Stimulated activated naive CD4-positive, alpha-beta T cell (primary cell): ENCODE measurements at regions not wholly inside any gene's neighbourhood (a gene's known extent, or its start where the extent isn't known, plus 50 kb on each side); places are given as distances from the start of the nearest gene placed in this dataset.

Source experiments
- DNase-seq, 6 experiments: peaks; one replicate each; lab custom pipeline; 2025; lab: John Stamatoyannopoulos, UW

DNA sequence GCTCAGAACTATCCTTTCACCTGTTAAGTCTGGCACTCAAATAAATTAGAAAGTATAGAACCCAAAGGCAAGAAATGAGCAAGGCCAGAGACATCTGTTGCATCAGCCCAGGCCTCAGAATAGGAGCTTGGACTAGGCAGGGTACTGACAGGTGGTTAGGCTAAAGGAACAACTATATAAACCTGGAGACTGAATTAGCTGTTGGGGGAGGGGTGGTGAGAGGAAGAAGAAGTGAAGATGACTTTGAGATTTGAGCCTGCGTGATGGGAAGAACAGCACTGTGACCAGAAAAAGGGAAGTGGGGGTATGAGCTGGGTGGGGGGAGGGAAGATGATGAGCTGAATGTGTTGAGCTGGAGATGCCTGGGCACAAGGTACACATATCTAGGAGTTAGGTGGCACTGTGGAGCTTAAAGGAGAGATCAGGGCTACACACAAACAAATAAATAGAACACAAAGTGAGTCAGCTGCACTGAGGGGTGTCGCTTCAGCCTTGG is 244.7 kb downstream of the PTEN start:
- no peak for DNase-seq

DNA sequence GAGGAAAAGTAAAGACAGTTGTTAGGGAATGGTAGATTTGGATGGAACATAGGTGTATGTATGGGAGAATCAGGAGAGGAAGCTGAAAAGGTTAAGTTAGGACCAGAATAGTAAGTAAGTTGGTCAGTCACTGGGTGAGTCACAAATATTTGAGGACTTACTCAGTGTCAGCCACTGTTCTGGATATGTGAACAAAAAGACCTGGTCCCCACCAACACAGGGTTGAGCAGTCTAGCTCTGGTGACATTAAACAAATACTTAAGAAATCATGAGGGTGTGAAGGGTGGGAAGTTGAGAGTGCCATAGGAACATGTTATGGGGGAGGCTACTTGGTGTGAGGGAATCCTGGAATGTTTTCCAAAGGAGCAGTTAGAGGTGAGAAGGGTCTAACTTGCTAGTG is 246.9 kb downstream of the PTEN start:
- no peak for DNase-seq

DNA sequence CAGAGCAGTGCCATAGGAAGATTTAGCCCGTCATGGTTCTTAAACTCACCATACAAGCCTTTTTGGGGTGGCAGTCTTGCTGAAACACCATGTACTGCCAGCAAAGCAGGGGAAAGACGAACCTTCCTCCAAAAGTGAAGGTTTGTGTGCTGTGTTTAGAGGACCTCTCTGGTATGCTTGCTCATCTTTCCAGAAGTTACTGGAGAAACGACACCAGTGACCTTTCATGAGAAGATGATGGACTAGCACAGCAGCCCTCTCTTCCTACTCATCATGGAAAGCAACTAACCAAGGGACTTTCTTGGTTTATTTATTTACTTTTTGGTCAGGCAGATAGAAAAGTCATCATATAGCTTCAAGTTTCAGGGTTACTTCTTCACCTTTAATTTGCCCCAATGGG is 247.4 kb downstream of the PTEN start:
- no peak for DNase-seq

DNA sequence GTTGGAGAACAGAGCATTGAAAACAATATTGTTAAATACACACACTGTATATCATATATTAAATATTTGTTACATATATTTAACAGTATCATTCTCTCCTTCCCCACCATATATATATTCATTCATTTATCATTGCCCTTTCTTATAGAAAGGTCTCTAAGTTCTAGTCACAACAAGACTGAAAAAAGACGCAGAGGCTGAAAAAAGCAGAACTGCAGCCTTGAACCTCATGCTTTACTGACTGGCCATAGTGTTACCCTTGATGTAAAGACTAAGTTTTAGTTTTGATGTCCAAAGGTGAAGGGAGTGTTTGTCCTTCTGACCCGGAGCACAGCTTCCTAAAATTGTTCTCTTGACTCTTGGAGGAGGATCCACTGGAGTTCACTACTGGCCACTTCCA is 247.9 kb downstream of the PTEN start:
- no peak for DNase-seq

DNA sequence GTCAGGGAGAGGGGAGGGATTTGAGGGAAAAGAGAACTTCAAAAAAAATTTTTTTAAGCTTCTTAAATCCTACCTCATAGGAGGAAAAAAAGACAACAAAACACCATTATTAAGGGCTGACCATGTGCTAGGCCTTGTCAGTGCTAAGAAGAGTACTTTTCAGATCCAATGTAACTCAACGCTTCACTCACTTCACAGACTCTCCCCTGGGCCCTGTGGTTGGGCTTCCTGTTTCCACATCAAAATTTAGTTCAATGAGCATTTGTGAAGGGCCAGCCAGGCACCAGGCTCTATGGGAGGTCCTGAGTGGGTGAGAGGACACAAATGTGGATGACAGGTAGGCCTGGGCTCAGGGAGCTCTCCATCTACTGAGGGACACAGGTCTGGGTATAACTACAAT is 249.8 kb downstream of the PTEN start:
- DNase-seq: no peak

DNA sequence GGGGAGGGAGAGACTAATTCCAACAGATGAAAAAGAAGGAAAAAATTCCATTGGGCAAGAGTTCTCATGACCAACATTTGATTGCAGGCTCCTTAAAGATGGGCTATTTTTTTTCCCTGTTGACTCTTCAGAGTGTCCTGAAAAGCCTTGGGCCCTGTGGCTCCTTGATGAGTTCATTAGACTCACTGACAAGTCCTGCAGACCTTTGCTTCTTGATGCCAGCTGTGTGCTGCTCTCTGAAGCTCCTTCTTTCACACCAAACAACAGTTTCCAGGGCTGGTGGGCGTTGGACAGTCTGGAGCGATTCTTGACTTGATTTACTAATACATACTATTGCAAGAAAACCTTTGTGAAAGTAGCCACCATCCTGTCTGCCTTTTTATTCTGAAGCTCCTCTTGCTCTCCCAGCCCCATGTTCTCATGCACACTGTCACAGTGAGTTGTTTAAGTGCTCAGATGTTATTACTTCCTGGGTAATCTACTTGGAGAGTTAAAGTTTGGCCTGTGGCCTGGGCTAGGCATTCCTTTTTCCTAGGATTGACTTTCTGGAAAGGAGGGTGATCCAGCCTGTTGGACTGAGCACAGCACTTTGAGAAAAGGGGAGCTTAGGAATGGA is 250.3 kb downstream of the PTEN start:
- no peak for DNase-seq

DNA sequence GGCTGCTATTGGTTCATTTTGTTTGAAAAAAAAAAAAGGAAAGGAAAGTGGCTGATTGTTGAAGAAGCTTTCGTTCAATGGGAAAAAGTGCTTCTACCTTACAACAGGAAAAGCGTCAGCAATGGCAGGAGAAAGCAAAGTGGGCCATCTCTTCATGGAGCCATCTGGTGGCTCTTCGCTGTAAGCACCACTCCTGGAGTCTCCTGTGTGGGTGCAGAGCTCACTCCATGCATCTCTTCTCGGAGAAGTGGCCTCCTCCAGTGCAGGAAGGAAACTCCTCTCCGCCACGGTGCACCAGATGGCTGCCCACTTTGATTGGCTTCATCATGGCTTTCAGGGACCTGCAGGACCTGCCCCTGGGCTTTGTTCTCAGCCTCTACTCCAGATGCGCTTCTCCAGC is 250.9 kb downstream of the PTEN start:
- peak in 4 of 6 experiments; percentile 3 to 25 (median 11) for DNase-seq

DNA sequence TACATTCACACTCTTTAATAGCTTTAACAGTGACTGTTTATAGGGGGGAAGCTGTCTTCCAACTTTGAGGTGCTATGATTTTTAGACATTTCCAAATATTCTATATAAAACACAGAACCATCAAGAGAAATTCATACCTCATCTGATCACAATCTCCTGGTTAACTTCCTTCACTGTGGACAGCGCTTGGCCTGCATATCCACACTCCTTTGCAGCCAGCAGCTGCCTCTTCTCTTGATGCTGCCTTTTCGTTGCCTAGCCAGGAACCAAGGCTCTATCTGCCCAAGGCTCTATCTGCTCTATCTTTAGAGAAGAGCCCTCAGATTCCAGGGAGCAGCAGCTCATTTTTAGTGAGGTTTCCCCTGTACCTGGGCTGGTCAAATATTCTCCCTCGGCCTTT is 252.0 kb downstream of the PTEN start:
- no peak for DNase-seq

DNA sequence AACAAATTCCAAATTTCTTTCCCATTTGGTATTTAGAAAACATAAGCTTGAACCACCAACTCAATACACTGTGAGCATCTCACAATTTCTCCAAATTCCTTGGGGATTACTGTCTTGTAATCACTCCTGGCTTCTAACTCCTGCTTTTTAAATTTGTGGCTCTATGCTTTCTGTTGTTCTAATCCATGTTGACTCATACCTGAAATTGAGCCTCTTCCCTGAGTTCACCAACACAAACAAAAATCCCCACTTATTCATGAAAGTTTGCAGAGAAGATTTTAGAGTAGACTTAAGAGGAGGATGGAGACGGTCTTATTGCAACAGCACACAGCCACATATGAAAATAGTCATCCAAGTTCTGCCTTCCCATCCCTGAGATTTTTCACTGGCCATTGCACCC is 252.5 kb downstream of the PTEN start:
- no peak for DNase-seq

DNA sequence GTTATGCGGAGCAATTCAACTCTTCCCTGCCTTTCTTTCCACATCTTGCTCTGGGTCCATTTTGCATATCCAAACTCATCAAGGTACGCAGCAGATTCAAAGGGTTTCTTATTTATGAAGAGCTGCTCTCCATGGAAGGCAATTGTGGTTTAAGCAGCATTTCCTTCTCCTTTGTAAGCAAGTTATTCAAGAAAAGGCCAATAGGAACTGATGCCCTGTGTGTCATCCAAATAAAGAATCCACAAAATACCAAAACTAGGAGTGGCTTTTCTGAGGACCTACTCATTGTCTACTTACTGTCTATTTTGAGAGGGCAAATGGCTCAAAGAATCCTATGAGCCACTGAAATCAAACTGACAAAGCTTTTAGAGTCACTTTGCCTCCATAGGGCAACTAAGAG is 253.1 kb downstream of the PTEN start:
- no peak for DNase-seq

DNA sequence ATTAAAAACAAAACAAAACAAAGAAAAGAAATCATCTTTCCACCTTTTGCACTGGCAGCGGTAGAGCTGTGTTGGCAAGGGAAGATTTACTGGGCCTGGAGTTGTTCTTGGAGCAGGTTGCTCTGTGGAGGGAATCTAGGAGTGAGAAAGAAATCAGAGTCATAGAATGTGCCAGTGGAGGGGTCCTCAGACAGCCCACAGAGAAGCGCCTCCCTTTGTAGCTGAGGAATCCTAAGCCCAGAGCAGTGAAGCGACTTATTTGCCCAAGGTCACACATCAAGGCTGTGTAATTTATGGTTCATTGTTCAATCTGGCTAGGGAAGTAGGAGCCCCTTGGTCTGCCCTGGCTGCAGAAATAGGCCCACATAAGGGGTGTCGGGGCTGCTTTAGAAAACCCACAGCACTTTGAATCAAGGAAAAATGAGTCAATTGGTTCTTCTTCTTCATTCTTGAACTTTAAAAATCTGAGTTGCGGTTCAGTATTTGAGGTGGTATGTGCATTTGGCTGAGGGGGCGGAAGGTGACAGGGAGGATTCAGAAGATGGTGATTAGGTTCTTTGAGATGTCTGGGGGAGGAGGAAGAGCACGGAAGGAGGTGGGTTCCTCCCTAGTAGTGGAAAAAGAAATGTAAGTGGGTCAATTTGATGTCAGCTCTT is 253.7 kb downstream of the PTEN start:
- peak in 1 of 6 experiments; percentile 10 for DNase-seq

DNA sequence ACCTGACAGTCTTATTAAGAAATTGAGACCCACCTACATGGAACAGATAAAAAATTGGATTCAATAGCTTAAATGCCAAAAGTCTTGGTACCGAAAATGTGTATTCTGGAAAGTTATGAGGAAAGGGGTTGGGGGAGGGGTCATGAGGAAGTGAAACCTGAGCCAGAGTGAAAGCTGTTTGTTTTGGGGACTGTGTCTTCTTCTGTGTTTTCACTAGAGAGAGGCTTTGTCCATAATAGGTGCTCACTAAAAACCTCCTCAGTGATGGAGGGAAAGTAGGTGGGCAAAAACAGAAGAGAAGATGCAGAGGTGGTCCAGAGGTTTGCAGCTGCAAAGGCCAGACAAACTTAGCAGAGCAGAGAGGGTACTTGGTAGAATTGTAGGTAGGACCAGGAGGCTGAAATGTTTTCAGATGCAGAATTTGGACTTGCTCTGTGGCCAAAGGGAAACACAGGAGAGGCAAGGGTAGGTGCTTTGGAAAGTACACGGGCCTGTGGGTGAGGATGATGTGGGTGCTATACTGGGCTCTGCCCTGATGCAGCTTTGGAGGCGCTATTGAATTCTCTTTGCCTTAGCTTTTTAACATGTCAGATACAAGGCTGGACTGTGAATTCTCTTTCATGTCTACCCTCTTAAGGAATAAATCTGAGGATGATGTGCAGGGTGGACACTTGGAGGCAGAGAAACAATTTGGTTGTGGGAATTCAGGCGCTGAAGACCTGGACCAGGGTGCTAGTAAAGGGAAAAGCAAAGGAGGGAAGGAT is 254.6 kb downstream of the PTEN start:
- no peak for DNase-seq

DNA sequence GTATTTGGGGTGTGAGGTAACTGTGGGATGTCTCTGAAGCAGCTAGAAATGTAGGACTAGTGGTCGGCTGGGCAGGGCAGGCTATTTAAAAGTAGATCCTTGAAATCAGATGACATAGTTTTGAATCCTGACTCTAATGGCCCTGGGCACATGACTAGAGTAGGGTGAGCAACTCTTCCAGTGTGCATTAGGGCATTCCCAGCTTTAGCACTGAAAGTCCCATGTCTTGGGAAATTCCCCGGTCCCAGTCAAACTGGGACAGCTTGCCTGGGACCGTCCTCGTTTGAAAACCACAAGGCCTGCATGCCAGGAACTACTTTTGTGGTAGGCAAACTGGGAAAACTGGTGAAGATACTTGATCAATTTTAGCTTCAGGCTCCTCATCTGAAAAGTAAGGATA is 255.3 kb downstream of the PTEN start:
- DNase-seq: no peak

DNA sequence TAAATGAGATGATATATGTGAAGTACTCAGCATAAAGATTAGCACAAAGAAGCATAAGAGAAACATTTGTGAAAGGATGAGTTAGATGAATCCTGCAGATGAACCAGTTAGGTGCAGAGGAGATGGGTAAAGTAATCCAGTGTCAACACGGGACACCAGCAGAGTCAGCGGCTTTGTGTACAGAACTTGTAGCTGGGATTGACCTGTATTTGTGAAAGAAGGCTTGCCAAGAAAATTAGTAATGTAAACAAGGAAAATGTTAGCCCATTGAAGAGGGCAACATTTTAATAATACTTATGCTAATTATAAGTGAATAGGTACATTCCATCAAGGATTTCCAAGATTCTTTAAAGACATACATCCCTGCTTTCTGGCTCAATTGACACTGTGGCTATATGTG is 255.7 kb downstream of the PTEN start:
- DNase-seq: no peak

DNA sequence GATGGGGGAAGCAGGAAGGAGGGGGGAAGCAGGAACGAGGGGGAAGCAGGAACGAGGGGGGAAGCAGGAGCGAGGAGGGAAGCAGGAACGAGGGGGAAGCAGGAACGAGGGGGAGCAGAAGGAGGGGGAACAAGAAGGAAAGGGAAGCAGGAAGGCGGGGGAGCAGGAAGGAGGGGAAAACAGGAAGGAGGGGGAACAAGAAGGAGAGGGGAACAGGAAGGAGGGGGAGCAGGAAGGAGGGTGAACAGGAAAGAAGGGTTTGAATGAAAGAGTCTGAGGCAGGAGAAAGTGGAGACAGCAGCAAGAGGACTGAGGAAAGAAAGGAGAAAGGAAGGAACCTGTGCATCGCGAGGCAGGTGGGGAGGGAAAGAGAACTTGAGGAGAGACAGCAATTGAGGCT is 256.6 kb downstream of the PTEN start:
- DNase-seq: no peak

DNA sequence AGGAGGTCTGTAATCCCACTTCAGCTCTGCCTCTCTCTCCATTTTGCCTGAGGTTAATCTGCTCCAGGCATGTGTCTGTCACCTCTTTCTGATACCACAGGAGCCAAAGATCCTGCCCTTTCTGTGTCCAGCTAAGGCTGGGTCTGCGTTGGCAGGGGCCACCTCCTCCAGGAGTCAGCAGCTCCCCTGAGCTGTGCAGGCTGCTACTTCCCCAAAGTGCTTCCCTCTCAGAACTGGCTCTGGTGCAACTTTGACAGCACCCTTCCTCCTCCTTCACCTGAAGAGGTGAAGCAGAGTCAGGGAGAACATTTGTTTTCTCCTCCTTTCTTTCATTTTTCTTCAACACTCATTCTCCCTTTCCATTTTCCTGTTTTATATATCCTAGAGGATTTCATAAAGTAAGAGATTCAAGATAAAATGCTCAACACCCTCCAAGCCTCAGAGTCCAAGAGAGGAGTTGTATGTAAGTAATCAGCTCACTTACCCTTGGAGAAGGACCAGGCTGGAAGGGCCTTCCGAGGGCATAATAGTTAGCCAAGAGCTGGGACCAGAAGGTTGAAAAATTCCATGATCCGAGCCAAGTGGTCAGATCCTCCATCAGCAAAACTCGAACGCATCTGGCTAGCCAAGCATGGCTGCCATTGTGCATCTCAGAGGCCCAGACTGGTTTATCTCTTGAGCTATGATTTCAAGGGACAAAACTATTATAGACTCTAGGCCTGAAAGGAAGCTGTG is 257.3 kb downstream of the PTEN start:
- DNase-seq: no peak

DNA sequence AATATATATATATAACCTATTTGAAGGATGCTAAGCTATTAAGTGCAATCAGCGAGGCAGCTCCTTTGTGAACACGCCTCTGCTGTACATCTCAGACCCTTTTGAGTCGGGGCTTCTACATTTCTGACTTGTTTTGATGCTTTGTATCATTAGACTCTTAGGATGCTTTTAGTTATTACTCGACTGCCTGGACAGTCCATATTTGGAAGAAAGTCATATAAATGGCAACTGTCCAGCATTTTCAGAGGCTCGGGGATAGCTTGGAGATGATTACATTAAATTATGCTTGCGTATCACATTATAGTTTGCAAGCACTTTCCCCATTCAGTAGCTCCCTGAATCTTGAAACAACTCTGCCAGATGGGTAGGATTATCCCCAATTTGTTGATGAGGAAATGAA is 257.9 kb downstream of the PTEN start:
- no peak for DNase-seq

DNA sequence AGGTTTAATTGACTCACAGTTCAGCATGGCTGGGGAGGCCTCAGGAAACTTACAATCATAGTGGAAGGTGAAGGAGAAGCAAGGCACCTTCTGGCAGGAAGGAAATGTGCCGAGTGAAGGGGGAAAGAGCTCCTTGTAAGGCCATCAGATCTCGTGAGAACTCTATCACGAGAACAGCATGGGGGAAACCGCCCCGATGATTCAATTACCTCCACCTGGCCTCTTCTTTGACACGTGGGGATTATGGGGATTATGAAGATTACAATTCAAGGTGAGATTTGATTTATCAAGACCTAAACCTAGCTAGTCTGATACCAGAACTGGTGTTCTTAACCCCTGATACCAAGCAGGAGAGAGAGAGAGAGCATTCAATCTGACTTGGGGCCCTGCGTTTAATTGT is 258.7 kb downstream of the PTEN start:
- no peak for DNase-seq

DNA sequence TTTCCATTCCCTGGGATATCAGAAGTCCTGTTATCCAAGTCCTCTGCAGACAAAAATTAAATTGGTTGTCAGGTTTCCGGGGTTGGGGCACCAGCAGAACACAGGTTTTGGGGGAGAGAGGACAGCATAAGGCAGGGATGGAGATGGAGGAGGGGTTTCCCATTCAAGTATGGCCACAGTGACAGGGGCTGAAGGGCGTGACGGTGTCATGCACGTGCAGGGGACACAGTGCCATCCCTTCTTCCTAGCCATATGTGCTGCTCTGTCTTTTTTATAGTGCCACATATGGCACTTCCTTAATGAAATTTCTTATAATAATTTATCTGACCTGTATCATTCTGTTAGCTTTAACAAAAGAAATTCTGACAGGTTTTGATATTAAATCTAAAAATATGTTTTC is 259.2 kb downstream of the PTEN start:
- DNase-seq: no peak

DNA sequence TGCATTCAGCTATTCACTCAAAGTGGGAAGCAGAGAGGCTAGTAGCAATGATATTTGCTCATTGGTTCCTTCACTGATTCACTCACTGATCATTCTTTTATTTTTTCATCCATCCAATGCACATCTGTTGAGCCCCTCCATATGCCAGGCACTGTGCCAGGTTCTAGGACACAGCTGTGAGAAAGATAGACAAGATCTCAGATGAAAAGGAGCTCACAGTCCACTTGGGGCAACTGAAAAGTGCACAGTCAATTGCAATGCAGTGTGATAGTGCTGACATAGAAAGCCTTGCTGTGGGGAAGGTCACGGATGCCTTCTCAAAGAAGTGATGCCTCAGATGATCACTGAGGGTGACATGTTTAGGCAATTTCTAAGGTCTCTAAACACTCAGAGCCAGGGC is 262.3 kb downstream of the PTEN start:
- no peak for DNase-seq

DNA sequence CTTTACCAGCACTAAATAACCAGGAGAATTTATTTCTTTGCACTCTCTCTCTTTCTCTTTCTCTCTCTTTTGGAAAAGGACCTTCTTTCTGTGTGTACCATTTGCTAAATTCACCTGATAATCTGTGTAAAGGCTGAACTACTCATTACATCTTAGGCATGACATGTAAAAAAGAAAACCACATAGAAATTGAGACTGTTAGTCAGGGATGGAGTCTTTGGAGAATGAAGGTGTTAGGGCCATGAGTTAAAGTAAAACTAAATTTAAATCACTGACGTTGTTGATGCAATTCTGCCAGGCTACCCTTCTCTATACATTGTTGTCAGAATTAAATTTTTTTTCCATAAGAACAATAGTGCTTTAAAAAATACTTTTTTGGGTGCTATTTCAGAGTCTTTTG is 263.3 kb downstream of the PTEN start:
- no peak for DNase-seq

DNA sequence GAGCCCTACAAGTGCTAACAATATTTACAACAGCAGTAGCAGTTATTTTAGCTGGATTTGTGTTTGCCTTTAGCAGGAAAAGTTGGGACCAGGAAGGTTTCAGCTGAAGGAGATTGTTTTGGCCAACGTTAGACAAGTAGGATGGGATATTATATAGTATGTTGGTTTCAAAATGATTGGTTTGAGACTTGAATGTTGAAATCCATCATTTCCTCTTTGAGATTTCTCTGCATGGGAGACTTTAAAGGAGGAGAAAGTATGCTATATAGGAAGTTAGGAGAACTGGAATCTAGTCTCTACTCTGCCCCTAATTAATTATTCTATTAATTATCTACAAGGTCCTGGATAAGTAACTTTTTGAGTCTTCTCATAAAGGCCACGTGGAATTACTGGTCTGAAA is 263.8 kb downstream of the PTEN start:
- DNase-seq: no peak

DNA sequence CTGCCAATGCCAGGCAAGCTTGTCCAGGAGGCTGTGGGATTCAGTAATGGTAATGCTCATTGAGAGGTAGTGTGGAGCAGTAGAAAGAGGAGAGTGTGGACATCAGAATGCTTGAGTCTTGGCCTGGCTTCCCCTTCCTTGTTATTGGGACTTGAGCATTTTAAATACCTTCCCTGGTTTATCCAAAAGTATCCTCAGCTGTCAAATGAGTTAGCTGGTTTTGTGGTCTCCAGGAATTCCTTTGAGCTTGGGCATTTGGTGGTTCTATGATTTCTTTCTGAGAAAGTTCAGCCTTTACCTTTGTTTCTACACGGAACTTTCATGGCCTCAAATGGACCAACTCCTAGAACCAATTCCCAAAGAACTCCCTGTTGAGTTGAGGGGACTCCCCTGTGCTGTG is 264.3 kb downstream of the PTEN start:
- DNase-seq: no peak
